KOPT-K1 (cell line): ENCODE measurements at regions not wholly inside any gene's neighbourhood (a gene's known extent, or its start where the extent isn't known, plus 50 kb on each side); places are given as distances from the start of the nearest gene placed in this dataset.

ENCODE experiments used
- H3K27ac ChIP-seq: fragments of 200-600 bp; sonication (generic); 2 replicates; pipeline ENCODE4 v1.5.1; 2016; ENCODE audit warnings: antibody characterized with exemption, mild to moderate bottlenecking, low read depth, low read length; ENCODE audit not compliant: poor library complexity, severe bottlenecking
- H3K36me3 ChIP-seq: fragments of 200-600 bp; sonication (generic); 2 replicates; pipeline ENCODE4 v1.5.1; 2017; ENCODE audit warnings: antibody characterized with exemption, mild to moderate bottlenecking, low read length, moderate library complexity; ENCODE audit not compliant: insufficient read depth
- H3K9me3 ChIP-seq: fragments of 200-600 bp; sonication (generic); 2 replicates; pipeline ENCODE4 v1.5.1; 2017; ENCODE audit warnings: antibody characterized with exemption, low read length, mild to moderate bottlenecking; ENCODE audit not compliant: insufficient read depth, poor library complexity, severe bottlenecking

DNA sequence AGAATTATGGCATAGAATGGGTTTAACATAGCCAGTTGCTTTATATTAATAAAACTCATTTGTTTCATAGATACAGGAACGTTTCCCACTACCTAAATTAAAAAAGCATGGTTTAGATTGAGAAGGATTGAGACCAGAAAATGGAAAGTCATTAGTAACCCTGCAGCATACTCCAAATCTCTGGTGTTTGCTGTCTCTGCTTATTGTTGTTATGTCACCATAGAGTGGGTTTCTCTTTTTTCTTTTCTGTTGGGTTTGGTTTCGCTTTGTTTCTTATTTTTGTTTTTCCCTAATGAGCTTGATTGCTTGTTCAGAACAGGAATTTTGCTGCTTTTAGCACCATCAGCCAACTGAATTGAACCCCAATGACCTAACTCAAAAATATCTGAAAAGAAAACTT is 1034.8 kb downstream of the MAT2B start:
- Histone ChIP-seq H3K9me3 (no peaks in the 10 kb centered on the region), H3K36me3 (no peaks in the 10 kb centered on the region), H3K27ac (no peak overlapping the region)

DNA sequence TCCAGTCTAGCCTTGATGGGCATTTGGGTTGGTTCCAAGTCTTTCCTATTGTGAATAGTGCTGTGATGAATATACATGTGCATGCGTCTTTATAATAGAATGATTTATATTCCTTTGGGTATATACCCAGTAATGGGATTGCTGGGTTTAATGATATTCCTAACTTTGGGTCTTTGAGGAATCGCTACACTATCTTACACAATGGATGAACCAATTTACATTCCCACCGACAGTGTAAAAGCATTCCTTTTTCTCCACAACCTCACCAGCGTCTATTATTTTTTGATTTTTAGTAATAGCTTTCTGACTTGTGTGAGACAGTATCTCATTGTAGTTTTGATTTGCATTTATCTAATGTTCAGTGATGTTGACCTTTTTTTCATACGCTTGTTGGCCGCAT is 1040.1 kb downstream of the MAT2B start:
- H3K27ac ChIP-seq = no peak overlapping the region
- H3K9me3 ChIP-seq = no peaks in the 10 kb centered on the region
- H3K36me3 ChIP-seq = no peaks in the 10 kb centered on the region

DNA sequence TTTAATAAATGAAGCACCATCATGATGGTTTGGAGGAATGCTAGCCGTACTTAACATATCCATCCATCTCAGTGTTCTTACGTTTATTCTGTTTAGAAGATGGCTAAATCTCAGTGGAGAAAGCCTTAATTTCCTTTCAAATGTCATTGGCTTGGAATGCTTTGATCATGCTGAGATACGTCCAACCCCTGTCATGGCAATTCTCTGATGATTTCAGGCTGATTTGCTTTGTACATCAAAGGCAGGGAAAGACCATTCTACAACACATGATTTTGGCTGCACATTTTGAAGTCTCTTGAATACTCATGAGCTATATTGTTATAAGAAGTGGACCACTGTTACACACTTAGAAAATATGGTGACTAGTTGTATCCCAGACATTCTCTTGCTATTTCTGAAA is 1048.4 kb downstream of the MAT2B start:
- no peaks in the 10 kb centered on the region for H3K36me3 ChIP-seq
- no peaks in the 10 kb centered on the region for H3K9me3 ChIP-seq
- H3K27ac ChIP-seq = no peak overlapping the region

DNA sequence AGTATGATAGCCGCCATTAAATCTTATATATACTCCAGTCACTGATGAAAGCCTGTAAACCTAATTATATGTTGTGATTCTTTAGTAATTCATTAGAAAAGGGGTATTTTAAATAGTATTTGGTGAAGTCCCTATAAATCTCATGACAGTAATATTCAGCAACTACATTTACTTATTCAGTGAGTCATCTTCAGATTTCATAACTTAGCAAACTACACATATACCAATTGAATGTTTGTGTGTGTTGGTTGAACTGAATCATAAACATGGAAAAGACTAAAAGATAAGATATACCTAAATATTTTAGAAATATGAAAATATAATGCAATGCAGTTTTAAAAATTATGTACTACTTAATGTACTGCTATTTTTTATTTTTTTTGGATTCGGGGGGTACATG is 1050.4 kb downstream of the MAT2B start:
- Histone ChIP-seq H3K36me3 (no peaks in the 10 kb centered on the region), H3K9me3 (no peaks in the 10 kb centered on the region), H3K27ac (no peak overlapping the region)

DNA sequence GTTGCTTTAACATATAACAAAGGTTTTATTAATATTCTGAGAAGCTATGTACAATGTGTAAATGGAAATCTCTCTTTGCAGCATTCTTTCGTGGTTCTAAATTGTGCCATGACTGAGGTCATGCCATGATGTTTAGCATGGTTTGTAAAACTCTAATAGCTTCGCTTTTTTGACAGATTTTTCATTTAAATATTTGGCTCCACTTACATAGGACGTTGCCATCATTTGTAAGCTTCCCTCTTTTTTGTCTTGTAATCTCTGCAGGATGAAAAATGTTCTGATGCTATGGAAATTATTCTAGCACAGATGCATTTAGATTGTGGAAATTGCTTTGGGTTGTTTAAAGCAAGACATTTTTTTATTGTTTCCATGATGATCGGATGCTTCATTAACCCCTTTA is 1054.8 kb downstream of the MAT2B start:
- Histone ChIP-seq H3K36me3 (no peaks in the 10 kb centered on the region), H3K9me3 (no peaks in the 10 kb centered on the region)

DNA sequence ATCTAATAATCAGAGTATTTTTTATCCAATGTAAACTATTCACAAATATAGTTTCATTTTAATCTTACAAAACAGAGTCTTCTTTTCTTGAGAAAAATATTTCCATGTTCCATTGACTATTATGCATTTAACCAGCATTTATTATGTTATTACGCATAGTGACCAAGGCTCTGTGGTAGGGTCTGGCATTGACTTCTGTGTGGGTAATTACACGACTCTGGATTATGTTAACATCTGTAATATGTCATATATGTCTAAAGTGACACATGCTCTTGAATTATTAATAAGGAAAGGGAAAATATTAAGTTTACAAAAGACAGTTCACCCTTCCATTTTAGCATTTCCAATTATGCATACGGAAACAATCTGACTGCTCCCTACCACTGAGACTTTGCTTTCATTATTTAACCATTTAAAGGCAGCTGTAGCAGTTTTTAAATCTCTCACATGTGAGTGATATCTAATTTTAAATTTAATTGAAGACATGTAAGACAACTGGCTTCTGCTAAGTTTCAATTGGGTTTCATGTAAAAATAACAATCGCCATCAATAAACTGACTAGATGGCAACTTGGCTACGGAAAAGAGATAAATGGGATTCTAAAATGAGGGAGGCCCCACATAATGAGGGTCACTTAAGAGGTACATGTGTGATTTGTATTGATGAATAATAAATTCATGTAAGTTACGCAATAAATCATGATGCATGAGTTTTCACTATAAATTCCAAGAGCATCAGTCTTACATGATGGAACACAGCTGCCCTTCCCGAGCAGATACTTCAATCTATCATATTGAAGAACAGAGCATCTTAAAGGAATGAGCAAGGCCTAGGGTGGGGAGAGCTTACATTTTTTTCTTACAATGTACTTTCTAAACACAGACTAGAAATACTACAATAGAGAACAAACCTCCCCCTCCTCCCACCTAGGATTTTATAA is 1056.8 kb downstream of the MAT2B start:
- no peak overlapping the region for H3K27ac ChIP-seq
- H3K9me3 ChIP-seq = no peaks in the 10 kb centered on the region
- no peaks in the 10 kb centered on the region for H3K36me3 ChIP-seq

More for the DNA sequence above, 1054.8 kb downstream of the MAT2B start:
- H3K27ac ChIP-seq = no peak overlapping the region

DNA sequence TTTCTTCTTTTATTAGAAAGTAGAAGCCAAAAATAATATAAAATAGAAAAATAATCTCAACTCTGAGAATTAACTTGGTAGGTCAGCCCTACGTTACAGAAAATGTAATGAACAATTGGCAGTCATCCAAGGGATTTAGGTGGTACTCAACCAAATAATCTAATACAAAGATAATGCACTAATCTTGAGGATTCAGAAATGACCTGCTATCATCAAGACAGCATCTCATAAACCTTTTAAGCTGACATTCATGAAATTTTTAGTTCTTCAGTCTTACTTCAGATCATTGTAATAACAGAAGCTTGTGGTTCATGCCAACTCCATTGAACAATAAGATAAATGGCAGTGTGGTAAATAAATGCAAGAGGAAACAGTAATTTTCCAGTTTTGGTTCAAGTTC is 1058.0 kb downstream of the MAT2B start:
- no peaks in the 10 kb centered on the region for H3K9me3 ChIP-seq
- no peak overlapping the region for H3K27ac ChIP-seq
- no peaks in the 10 kb centered on the region for H3K36me3 ChIP-seq

DNA sequence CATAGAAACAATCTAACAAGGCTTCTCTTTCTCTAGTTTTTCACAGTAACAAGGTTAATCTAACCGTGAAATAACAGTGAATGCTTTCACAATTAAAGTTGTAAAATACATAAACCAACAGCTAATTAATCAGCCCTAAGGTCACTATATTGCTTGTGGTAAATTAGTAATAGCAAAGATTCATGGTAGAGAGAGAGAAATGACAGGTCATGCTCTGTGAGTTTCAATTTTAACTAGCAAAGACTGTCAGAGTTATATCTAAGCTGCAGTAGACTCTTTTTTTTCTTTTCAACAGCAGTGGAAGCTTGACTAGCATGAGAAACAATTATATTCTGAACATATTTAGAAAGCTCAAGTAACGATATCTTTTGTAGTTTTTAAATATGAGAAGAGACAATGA is 1068.0 kb downstream of the MAT2B start:
- Histone ChIP-seq H3K36me3 (no peaks in the 10 kb centered on the region), H3K27ac (no peak overlapping the region), H3K9me3 (no peaks in the 10 kb centered on the region)

DNA sequence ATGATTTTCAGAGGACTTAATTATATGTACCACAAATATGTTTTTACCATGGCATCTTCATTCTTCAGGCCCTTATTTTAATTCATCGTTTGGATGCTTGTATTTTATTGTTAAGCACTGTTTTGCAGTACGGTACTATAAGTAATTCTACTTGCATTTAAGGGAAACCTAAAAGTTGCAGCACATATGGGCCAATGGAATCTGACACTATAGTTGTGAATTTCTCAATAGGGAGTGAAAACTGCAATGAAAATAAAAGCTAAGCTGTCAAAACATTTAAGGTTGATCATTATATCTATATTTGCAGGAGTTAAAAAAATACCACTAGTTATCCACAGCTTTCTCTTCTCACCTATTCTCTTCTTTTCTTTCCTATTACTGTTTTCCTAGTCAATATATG is 1071.8 kb downstream of the MAT2B start:
- H3K9me3 ChIP-seq = no peaks in the 10 kb centered on the region
- no peak overlapping the region for H3K27ac ChIP-seq
- H3K36me3 ChIP-seq = no peaks in the 10 kb centered on the region

DNA sequence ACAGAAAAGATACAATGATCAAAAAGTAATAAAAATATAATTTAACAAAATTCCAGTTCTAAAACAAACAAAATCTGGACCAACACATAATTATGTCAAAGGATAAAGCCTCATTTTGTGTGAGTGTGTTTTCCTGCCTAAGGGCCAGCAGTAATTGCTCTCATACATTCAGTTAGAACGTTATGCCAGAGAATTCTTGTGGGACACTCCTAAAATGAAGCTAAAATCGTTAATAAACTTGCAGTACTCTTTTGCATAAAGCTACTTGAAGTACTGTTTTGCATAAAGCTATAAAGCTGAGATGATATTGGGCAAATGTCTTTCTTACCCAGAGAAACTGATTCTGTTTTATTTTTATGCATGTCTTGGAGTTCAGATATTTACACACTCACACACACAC is 1072.3 kb downstream of the MAT2B start:
- H3K36me3 ChIP-seq = no peaks in the 10 kb centered on the region
- no peak overlapping the region for H3K27ac ChIP-seq
- H3K9me3 ChIP-seq = no peaks in the 10 kb centered on the region

DNA sequence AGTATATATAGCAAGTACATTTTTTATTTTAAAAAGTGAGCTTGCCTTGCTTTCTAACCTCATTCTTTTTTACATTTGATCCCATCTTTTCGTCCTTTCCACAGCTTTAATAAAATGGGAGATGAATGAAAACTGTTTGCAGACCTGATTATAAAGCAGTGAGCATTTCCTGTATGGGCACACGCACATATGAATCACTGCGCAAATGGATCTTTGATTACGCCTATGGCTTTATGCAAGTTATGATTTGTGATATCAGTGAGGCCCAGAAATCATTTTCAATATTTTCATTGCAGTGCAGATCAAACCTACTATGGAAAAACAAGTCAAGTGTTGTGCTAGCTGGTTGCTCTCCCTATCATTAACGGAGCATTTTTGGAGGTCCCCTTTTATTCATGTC is 1073.0 kb downstream of the MAT2B start:
- Histone ChIP-seq H3K36me3 (no peaks in the 10 kb centered on the region), H3K9me3 (no peaks in the 10 kb centered on the region), H3K27ac (no peak overlapping the region)

DNA sequence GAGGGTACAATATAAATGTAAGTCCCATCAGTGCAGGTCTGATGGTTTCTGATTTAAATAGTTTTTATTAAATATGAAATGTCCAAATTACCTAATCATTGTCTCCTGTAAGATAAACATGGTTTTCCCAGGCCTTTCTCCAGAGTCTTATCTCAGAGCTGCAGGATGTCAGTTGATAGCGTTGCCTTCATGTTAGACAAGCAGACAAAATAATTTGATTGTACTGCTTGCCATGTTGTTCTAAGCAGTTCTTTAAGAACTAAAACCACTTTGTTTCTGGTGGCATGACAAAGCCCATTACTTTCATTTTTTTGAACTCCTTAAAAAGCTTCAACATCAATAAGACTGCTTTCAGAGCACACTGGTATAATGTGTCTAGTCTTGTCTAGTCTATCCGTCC is 1073.5 kb downstream of the MAT2B start:
- H3K27ac ChIP-seq = no peak overlapping the region
- H3K9me3 ChIP-seq = no peaks in the 10 kb centered on the region
- no peaks in the 10 kb centered on the region for H3K36me3 ChIP-seq

DNA sequence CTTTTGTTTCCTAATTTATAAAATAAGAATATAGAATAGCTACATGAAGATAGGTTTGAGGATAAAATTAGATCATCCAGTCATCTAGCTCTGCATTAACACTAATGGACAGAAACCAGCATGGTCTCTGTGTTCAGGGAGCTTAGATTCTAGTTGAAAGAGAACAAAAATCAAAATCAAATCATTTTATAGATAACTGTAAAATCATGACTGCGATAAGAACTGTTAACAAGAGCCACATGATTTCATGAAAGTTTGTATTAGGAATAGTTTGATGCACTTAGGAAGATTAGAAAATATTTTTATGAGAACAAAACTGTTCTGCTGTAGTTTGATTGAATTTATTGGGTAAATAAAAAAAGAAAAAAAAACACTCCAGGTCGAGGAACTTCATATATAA is 1074.7 kb downstream of the MAT2B start:
- H3K9me3 ChIP-seq = no peaks in the 10 kb centered on the region
- no peak overlapping the region for H3K27ac ChIP-seq
- H3K36me3 ChIP-seq = no peaks in the 10 kb centered on the region

DNA sequence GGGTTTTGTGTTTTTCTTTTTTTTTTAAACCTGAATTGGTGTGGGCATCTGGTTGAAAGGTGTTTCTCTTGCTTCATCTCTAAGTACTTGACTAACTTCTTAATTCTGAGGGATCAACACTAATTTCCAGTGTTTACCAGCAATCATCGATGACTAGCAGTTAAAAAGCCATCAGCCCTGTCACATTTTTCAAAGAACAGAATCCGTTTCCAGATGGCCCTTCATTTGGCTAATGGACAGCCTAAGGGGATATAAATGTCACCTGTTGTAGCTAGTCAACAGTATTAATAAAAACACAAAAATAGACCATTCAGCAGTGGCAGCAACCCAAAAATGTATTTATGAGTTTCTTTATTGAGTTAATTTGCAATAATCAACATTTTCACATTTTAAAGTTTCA is 1076.5 kb downstream of the MAT2B start:
- Histone ChIP-seq H3K27ac (no peak overlapping the region), H3K9me3 (no peaks in the 10 kb centered on the region), H3K36me3 (no peaks in the 10 kb centered on the region)

DNA sequence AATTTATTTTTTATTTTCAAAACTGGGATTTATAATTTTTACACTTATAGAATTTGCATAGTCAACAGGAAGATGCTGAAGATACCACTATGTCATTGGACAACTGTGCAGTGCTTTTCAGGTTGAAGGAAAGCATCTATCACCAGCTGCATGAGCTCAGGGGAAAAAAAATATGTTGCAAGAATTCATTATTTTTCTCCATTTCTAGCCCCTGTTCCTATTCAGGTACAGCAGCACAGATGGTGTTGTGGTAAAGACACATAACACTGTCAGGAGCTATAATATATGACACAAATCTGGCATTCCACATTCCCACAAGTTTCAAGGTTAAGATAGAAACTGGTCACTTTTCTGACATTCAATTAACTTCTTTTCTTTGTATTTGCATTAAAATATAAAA is 1088.6 kb downstream of the MAT2B start:
- no peaks in the 10 kb centered on the region for H3K9me3 ChIP-seq
- H3K36me3 ChIP-seq = no peaks in the 10 kb centered on the region
- no peak overlapping the region for H3K27ac ChIP-seq

DNA sequence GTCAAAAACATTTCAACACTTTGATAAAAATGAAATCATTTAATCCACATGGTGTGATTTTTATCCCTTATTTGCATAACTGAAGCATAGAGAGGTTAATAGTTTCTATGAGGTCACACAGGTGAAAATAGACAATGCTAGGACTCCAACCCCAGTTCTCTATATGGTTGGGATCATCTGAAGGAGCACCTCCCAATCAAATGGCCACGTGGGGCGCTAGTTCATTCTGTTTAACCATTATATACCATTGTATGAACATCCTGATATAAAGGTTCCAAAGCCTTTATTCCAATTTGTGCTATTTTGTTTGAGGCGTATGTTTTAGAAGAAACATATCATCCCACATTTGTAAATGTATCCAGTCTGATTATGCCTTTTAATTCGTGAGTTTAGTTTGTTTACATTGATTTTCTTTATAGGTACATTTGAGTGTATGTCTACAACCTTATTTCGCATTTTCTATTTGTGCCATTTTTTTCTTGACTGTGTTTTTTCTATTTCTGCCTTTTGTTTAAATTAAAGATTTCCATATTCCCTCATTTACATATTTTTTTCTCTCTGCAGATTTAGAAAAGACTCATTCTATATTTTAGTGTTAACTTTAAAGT is 1092.0 kb downstream of the MAT2B start:
- Histone ChIP-seq H3K27ac (no peak overlapping the region), H3K9me3 (no peaks in the 10 kb centered on the region), H3K36me3 (no peaks in the 10 kb centered on the region)
